VCaP (cell line): ENCODE measurements at regions not wholly inside any gene's neighbourhood (a gene's known extent, or its start where the extent isn't known, plus 50 kb on each side); places are given as distances from the start of the nearest gene placed in this dataset.

Source experiments
- H3K27ac ChIP-seq: fragments of 450-650 bp; 2 replicates; pipeline ENCODE4 v1.5.1; 2017
- CTCF ChIP-seq: fragments of 450-650 bp; conservative IDR thresholded peaks from 2 replicates; pipeline ENCODE4 v1.5.1; 2017; ENCODE audit warnings: mild to moderate bottlenecking, moderate library complexity

GRCh38 chr5:2674456-2674855 lies 77.0 kb downstream of the IRX2 start:
- no peak for TF ChIP-seq CTCF
- H3K27ac ChIP-seq, result no peak overlapping the region

- no peak for TF ChIP-seq CTCF
- no peak overlapping the region for H3K27ac ChIP-seq
These were observed 80.5 kb downstream of the IRX2 start for GRCh38 chr5:2670940-2671339.

- no peak overlapping the region for H3K27ac ChIP-seq
- no peak for TF ChIP-seq CTCF
These were observed 81.6 kb downstream of the IRX2 start for GRCh38 chr5:2669913-2670312.

GRCh38 chr5:2669259-2669658 lies 82.2 kb downstream of the IRX2 start:
- H3K27ac ChIP-seq, result no peak overlapping the region
- TF ChIP-seq CTCF, result no peak

- TF ChIP-seq CTCF, result no peak
- no peak overlapping the region for H3K27ac ChIP-seq
These were observed 85.4 kb downstream of the IRX2 start for GRCh38 chr5:2666081-2666480.

GRCh38 chr5:2663489-2663888 lies 88.0 kb downstream of the IRX2 start:
- H3K27ac ChIP-seq, result no peak overlapping the region
- TF ChIP-seq CTCF, result no peak

GRCh38 chr5:2660315-2660714 lies 91.2 kb downstream of the IRX2 start:
- no peak overlapping the region for H3K27ac ChIP-seq
- no peak for TF ChIP-seq CTCF
